OCI-LY7 (cell line): ENCODE measurements at regions not wholly inside any gene's neighbourhood (a gene's known extent, or its start where the extent isn't known, plus 50 kb on each side); places are given as distances from the start of the nearest gene placed in this dataset.

ENCODE experiments used
- BruUV-seq: library from RNA; stranded (reverse); fragments of 400-500 nt; replicated peaks from 2 replicates; lab custom pipeline; 2021; lab: Mats Ljungman, UMichigan
- CTCF ChIA-PET: fragments of 300-600 bp; sonication (Branson Sonifier 250); formaldehyde crosslinking; loops from one replicate; lab custom pipeline; 2022; ENCODE audit warnings: antibody characterized with exemption; ENCODE audit not compliant: unreplicated experiment; lab: Charles Lee
- POLR2A ChIA-PET: fragments of 300-600 bp; sonication (Branson Sonifier 250); formaldehyde crosslinking; loops from one replicate; lab custom pipeline; 2022; ENCODE audit warnings: antibody characterized with exemption; lab: Charles Lee
- DNase-seq: peaks from one replicate; pipeline ENCODE4 v3.0.0-alpha.2; 2015; ENCODE audit warnings: low spot score
- H2AFZ ChIP-seq: fragments of 200-600 bp; sonication (generic), shearing (Covaris generic); 2 replicates; pipeline ENCODE4 v1.6.1; 2014; ENCODE audit warnings: mild to moderate bottlenecking, antibody characterized with exemption, low read length, moderate library complexity
- H3K27ac ChIP-seq: fragments of 200-600 bp; sonication (generic); 2 replicates; pipeline ENCODE4 v1.5.1; 2014; ENCODE audit warnings: mixed run types, low read depth, mild to moderate bottlenecking, moderate library complexity, low read length, inconsistent platforms; ENCODE audit not compliant: poor library complexity, severe bottlenecking
- H3K36me3 ChIP-seq: fragments of 200-600 bp; sonication (generic); 2 replicates; pipeline ENCODE4 v1.6.1; 2014; ENCODE audit warnings: mild to moderate bottlenecking, antibody characterized with exemption, low read length, moderate library complexity, mixed read lengths; ENCODE audit not compliant: insufficient read depth
- H3K4me1 ChIP-seq: fragments of 200-600 bp; sonication (generic); 2 replicates; pipeline ENCODE4 v1.5.1; 2014; ENCODE audit warnings: mild to moderate bottlenecking, low read length; ENCODE audit not compliant: insufficient read depth, poor library complexity, severe bottlenecking
- H3K4me2 ChIP-seq: fragments of 200-600 bp; sonication (generic); 2 replicates; pipeline ENCODE4 v1.6.1; 2014; ENCODE audit warnings: mild to moderate bottlenecking, low read length
- H3K4me3 ChIP-seq: fragments of 200-600 bp; sonication (generic); 2 replicates; pipeline ENCODE4 v1.5.1; 2014; ENCODE audit warnings: mild to moderate bottlenecking, low read depth, low read length; ENCODE audit not compliant: poor library complexity, severe bottlenecking
- H3K79me2 ChIP-seq: fragments of 200-600 bp; sonication (generic); 2 replicates; pipeline ENCODE4 v1.6.1; 2016; ENCODE audit warnings: low read depth, mild to moderate bottlenecking, low read length, moderate library complexity, mixed read lengths; ENCODE audit not compliant: insufficient read depth
- H3K9me2 ChIP-seq: fragments of 200-600 bp; sonication (generic); 2 replicates; pipeline ENCODE4 v1.6.1; 2016; ENCODE audit warnings: mild to moderate bottlenecking, low read length, mixed read lengths; ENCODE audit not compliant: insufficient read depth
- H3K9me3 ChIP-seq: fragments of 200-600 bp; sonication (generic); 2 replicates; pipeline ENCODE4 v1.6.1; 2014; ENCODE audit warnings: mild to moderate bottlenecking, mixed run types, low read length, mixed read lengths
- H4K20me1 ChIP-seq: fragments of 200-600 bp; sonication (generic); 2 replicates; pipeline ENCODE4 v1.6.1; 2014; ENCODE audit warnings: mild to moderate bottlenecking, antibody characterized with exemption, low read length, moderate library complexity, mixed read lengths; ENCODE audit not compliant: insufficient read depth
- CTCF ChIP-seq: fragments of 200-600 bp; sonication (generic); conservative IDR thresholded peaks from 2 replicates; pipeline ENCODE4 v1.5.1; 2014; ENCODE audit warnings: mild to moderate bottlenecking, antibody characterized with exemption, low read length, moderate library complexity, mixed read lengths
- EZH2phosphoT487 ChIP-seq: fragments of 200-600 bp; sonication (generic); IDR thresholded peaks from 2 replicates; pipeline ENCODE4 v1.6.1; 2018; ENCODE audit warnings: low read depth, borderline replicate concordance, mild to moderate bottlenecking, mixed run types, antibody characterized with exemption, low read length, moderate library complexity, mixed read lengths
- intact Hi-C: fragments of 100-400 bp; cut with micrococcal nuclease; formaldehyde crosslinking; loops from one replicate; pipeline ENCODE4 v1.10.0; 2022; ENCODE audit not compliant: unreplicated experiment

- ChIA-PET POLR2A (interaction anchor here (0.5 kb wide), 1 partner anchor 975 kb away, joined by 3 read pairs; no protein-coding TSS in a partner anchor), CTCF (no interaction called here)
- Histone ChIP-seq H3K27ac (no peak overlapping the region), H3K9me2 (no peaks in the 10 kb centered on the region), H3K4me3 (no peak overlapping the region), H3K4me2 (no peak overlapping the region), H2AFZ (no peak overlapping the region), H3K36me3 (no peaks in the 10 kb centered on the region), H3K79me2 (no peaks in the 10 kb centered on the region), H3K9me3 (no peaks in the 10 kb centered on the region), H4K20me1 (no peaks in the 10 kb centered on the region), H3K4me1 (no peaks in the 10 kb centered on the region)
- TF ChIP-seq EZH2phosphoT487 (no peak), CTCF (no peak)
- no TSS peak for BruUV-seq
- intact Hi-C loops, result no loop called here
- no peak for DNase-seq
Measured at GRCh38 chr11:15801126-15801525, 555.2 kb downstream of the SOX6 start.

- BruUV-seq, result no TSS peak
- Histone ChIP-seq H3K27ac (no peak overlapping the region), H3K4me3 (no peak overlapping the region), H3K79me2 (no peaks in the 10 kb centered on the region), H3K9me3 (no peaks in the 10 kb centered on the region), H3K9me2 (no peaks in the 10 kb centered on the region), H3K36me3 (no peaks in the 10 kb centered on the region), H3K4me2 (no peak overlapping the region), H4K20me1 (no peaks in the 10 kb centered on the region), H3K4me1 (no peaks in the 10 kb centered on the region), H2AFZ (no peak overlapping the region)
- TF ChIP-seq CTCF (no peak), EZH2phosphoT487 (no peak)
- CTCF ChIA-PET, result no interaction called here
- intact Hi-C loops, result no loop called here
- POLR2A ChIA-PET, result interaction anchor here (0.5 kb wide), 1 partner anchor 975 kb away, joined by 3 read pairs; no protein-coding TSS in a partner anchor
- no peak for DNase-seq
Measured at GRCh38 chr11:15801616-15802015, 554.7 kb downstream of the SOX6 start.

GRCh38 chr11:15805726-15806125 lies 550.6 kb downstream of the SOX6 start:
- no peak for DNase-seq
- no TSS peak for BruUV-seq
- Histone ChIP-seq H3K9me2 (no peaks in the 10 kb centered on the region), H3K4me1 (no peaks in the 10 kb centered on the region), H4K20me1 (no peaks in the 10 kb centered on the region), H3K79me2 (no peaks in the 10 kb centered on the region), H3K27ac (no peak overlapping the region), H2AFZ (no peak overlapping the region), H3K9me3 (no peaks in the 10 kb centered on the region), H3K36me3 (no peaks in the 10 kb centered on the region), H3K4me2 (no peak overlapping the region), H3K4me3 (no peak overlapping the region)
- intact Hi-C loops, result no loop called here
- TF ChIP-seq CTCF, result no peak
- no peak for TF ChIP-seq EZH2phosphoT487
- ChIA-PET CTCF (no interaction called here), POLR2A (no interaction called here)
